GM12892 (cell line): ENCODE measurements at regions not wholly inside any gene's neighbourhood (a gene's known extent, or its start where the extent isn't known, plus 50 kb on each side); places are given as distances from the start of the nearest gene placed in this dataset.

ENCODE experiments used
- POLR2A ChIP-seq: IDR thresholded peaks from 2 replicates; pipeline ENCODE4 v1.6.1; 2011; ENCODE audit warnings: low read depth, low read length, control low read depth
- POLR2AphosphoS5 ChIP-seq: IDR thresholded peaks from 2 replicates; pipeline ENCODE4 v1.6.1; 2011; ENCODE audit warnings: low read depth, low read length, control low read depth
- TAF1 ChIP-seq: IDR thresholded peaks from 2 replicates; pipeline ENCODE4 v1.6.1; 2011; ENCODE audit warnings: low read depth, mild to moderate bottlenecking, control low read depth, low read length, borderline replicate concordance

- TF ChIP-seq TAF1, result no peak
- TF ChIP-seq POLR2A, result no peak
- no peak for TF ChIP-seq POLR2AphosphoS5
Observed at GRCh38 chr2:241977557-241978300, 108.2 kb downstream of the RTP5 start.
